ENCODE measurements at regions not wholly inside any gene's neighbourhood (a gene's known extent, or its start where the extent isn't known, plus 50 kb on each side); places are given as distances from the start of the nearest gene placed in this dataset.

DNA sequence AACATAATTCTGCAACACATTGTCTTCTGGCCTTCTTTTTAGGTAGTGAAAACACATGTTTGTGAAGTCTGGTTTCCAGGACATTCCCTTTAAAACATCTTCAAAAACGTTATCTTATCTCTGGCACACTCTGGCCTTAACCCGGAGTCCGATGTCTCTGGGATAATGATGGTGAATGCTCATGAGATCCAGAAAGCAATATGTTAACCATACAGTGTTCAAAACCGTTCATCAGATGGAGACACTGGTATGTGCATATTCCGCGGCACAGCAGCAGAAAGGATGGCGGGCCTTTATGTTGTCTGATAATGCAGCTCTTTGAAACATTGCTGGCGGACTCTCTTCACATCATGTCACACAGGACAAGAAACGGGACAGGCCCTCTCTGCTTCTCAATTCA, 605.2 kb downstream of the CCDC171 start:
- no peaks in the 10 kb centered on the region for H3K4me1 ChIP-seq (ENCODE audit: control insufficient read depth, low read length)
- TF ChIP-seq, protein P1, sequence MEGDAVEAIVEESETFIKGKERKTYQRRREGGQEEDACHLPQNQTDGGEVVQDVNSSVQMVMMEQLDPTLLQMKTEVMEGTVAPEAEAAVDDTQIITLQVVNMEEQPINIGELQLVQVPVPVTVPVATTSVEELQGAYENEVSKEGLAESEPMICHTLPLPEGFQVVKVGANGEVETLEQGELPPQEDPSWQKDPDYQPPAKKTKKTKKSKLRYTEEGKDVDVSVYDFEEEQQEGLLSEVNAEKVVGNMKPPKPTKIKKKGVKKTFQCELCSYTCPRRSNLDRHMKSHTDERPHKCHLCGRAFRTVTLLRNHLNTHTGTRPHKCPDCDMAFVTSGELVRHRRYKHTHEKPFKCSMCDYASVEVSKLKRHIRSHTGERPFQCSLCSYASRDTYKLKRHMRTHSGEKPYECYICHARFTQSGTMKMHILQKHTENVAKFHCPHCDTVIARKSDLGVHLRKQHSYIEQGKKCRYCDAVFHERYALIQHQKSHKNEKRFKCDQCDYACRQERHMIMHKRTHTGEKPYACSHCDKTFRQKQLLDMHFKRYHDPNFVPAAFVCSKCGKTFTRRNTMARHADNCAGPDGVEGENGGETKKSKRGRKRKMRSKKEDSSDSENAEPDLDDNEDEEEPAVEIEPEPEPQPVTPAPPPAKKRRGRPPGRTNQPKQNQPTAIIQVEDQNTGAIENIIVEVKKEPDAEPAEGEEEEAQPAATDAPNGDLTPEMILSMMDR (IDR thresholded peaks at IDR 0.05; ENCODE audit: low read depth, low read length, poor library complexity, severe bottlenecking) = no peak
- no peak for TF ChIP-seq EZH2phosphoT487 (IDR thresholded peaks at IDR 0.05; ENCODE audit: borderline replicate concordance, low read length)
- H3K27ac ChIP-seq (ENCODE audit: low read depth, low read length) = no peak overlapping the region
- no peaks in the 10 kb centered on the region for H4K20me1 ChIP-seq (ENCODE audit: control insufficient read depth, insufficient read depth, low read depth, low read length)
- no peak overlapping the region for H3K4me2 ChIP-seq (ENCODE audit: low read length)
- H3K9me3 ChIP-seq (ENCODE audit: control insufficient read depth, insufficient read depth, low read length) = no peaks in the 10 kb centered on the region
- no peak overlapping the region for H3K4me3 ChIP-seq (ENCODE audit: low read length)
- H3K79me2 ChIP-seq (ENCODE audit: control insufficient read depth, low read length) = no peaks in the 10 kb centered on the region
- H3K9me2 ChIP-seq (replicated peaks; ENCODE audit: control insufficient read depth, low read length) = no peaks in the 10 kb centered on the region
- no peaks in the 10 kb centered on the region for H3F3A ChIP-seq (ENCODE audit: control insufficient read depth, insufficient read depth)
- no peaks in the 10 kb centered on the region; the same call in 1 of the 2 replicates for H3K27me3 ChIP-seq (ENCODE audit: control insufficient read depth, low read length)
- H3K36me3 ChIP-seq (ENCODE audit: control insufficient read depth, low read length) = no peaks in the 10 kb centered on the region

DNA sequence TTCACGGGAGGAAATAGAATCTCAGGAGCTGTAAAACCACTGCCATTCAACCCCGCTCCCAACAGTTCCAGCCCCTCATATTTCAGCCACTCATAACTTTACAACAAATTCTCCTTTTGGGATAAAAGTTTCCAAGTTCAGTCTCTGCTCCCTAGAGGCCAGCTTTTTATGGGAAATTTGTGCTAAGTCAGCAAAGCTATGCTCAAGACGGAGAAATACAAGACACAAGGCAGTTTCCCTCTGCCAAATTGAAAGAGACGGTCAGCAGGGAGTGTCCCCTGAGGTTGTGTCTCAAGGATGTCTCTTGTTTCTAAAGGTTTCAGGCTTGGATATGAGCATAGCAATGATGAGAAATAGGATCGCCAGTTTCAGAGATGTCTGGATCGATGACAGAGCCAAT, 608.6 kb downstream of the CCDC171 start:
- Histone ChIP-seq H4K20me1 (ENCODE audit: control insufficient read depth, insufficient read depth, low read depth, low read length) (no peaks in the 10 kb centered on the region), H3K9me3 (ENCODE audit: control insufficient read depth, insufficient read depth, low read length) (no peaks in the 10 kb centered on the region), H3K27ac (ENCODE audit: low read depth, low read length) (no peak overlapping the region), H3K79me2 (ENCODE audit: control insufficient read depth, low read length) (no peaks in the 10 kb centered on the region), H3K4me2 (ENCODE audit: low read length) (no peak overlapping the region), H3K4me1 (ENCODE audit: control insufficient read depth, low read length) (no peaks in the 10 kb centered on the region), H3K27me3 (ENCODE audit: control insufficient read depth, low read length) (no peaks in the 10 kb centered on the region), H3K36me3 (ENCODE audit: control insufficient read depth, low read length) (no peaks in the 10 kb centered on the region), H3K4me3 (ENCODE audit: low read length) (no peak overlapping the region), H3K9me2 (replicated peaks; ENCODE audit: control insufficient read depth, low read length) (no peaks in the 10 kb centered on the region), H3F3A (ENCODE audit: control insufficient read depth, insufficient read depth) (no peaks in the 10 kb centered on the region)
- TF ChIP-seq, protein P1 (IDR thresholded peaks at IDR 0.05; ENCODE audit: low read depth, low read length, poor library complexity, severe bottlenecking) = no peak
- no peak for TF ChIP-seq EZH2phosphoT487 (IDR thresholded peaks at IDR 0.05; ENCODE audit: borderline replicate concordance, low read length)

DNA sequence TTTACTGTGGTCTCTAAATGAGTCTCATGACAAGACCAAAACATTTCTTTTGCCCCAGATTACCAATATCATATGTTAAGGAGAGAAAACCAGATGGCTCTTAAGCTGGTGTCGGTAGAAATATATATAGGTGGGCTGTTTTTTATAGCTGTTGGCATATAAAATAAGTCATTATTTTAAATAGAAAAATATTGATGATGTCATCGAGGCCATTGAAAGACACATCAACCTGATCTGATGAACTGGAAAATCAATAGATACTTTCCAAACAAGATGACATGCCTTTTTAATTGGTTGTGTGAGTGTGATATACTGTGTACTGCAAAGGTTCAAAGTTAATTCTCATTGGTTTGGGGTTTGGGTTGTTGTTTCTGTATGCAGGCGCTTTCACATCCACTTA, 617.3 kb downstream of the CCDC171 start:
- Histone ChIP-seq H3F3A (ENCODE audit: control insufficient read depth, insufficient read depth) (no peaks in the 10 kb centered on the region), H3K79me2 (ENCODE audit: control insufficient read depth, low read length) (no peaks in the 10 kb centered on the region), H3K9me2 (replicated peaks; ENCODE audit: control insufficient read depth, low read length) (no peaks in the 10 kb centered on the region), H3K4me2 (ENCODE audit: low read length) (no peak overlapping the region), H3K4me3 (ENCODE audit: low read length) (no peak overlapping the region), H3K27me3 (ENCODE audit: control insufficient read depth, low read length) (no peaks in the 10 kb centered on the region), H3K36me3 (ENCODE audit: control insufficient read depth, low read length) (no peaks in the 10 kb centered on the region), H3K9me3 (ENCODE audit: control insufficient read depth, insufficient read depth, low read length) (no peaks in the 10 kb centered on the region), H3K27ac (ENCODE audit: low read depth, low read length) (no peak overlapping the region), H4K20me1 (ENCODE audit: control insufficient read depth, insufficient read depth, low read depth, low read length) (no peaks in the 10 kb centered on the region), H3K4me1 (ENCODE audit: control insufficient read depth, low read length) (no peaks in the 10 kb centered on the region)
- TF ChIP-seq, protein P1 (IDR thresholded peaks at IDR 0.05; ENCODE audit: low read depth, low read length, poor library complexity, severe bottlenecking) = no peak
- no peak for TF ChIP-seq EZH2phosphoT487 (IDR thresholded peaks at IDR 0.05; ENCODE audit: borderline replicate concordance, low read length)

DNA sequence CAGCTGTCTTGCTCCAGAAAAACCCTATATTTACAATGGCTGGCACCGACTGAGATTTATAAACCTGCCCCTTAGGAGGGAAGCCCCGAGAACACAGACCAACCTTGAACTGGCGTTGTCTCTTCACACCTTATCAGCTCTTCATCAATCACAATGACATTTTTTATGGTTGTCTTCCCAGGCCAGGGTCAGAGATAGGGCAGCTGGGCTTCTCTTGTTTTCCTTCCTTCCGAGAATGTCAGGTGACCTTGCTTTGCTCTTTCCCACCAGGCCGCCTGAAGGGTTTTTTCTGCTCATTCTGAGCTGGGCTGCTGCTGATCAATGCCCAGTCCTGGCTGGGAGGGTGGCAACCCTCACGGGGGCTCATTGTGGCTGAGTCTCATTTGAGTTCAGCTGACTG, 619.1 kb downstream of the CCDC171 start:
- H3K9me2 ChIP-seq (replicated peaks; ENCODE audit: control insufficient read depth, low read length) = no peaks in the 10 kb centered on the region
- no peak overlapping the region for H3K4me2 ChIP-seq (ENCODE audit: low read length)
- H3K79me2 ChIP-seq (ENCODE audit: control insufficient read depth, low read length) = no peaks in the 10 kb centered on the region
- H3F3A ChIP-seq (ENCODE audit: control insufficient read depth, insufficient read depth) = no peaks in the 10 kb centered on the region
- no peak overlapping the region for H3K4me3 ChIP-seq (ENCODE audit: low read length)
- H3K4me1 ChIP-seq (ENCODE audit: control insufficient read depth, low read length) = no peaks in the 10 kb centered on the region
- H4K20me1 ChIP-seq (ENCODE audit: control insufficient read depth, insufficient read depth, low read depth, low read length) = no peaks in the 10 kb centered on the region
- no peaks in the 10 kb centered on the region for H3K9me3 ChIP-seq (ENCODE audit: control insufficient read depth, insufficient read depth, low read length)
- H3K36me3 ChIP-seq (ENCODE audit: control insufficient read depth, low read length) = no peaks in the 10 kb centered on the region
- no peak for TF ChIP-seq EZH2phosphoT487 (IDR thresholded peaks at IDR 0.05; ENCODE audit: borderline replicate concordance, low read length)
- TF ChIP-seq, protein P1 (IDR thresholded peaks at IDR 0.05; ENCODE audit: low read depth, low read length, poor library complexity, severe bottlenecking) = no peak
- H3K27ac ChIP-seq (ENCODE audit: low read depth, low read length) = no peak overlapping the region
- no peaks in the 10 kb centered on the region for H3K27me3 ChIP-seq (ENCODE audit: control insufficient read depth, low read length)
